ENCODE measurements at regions not wholly inside any gene's neighbourhood (a gene's known extent, or its start where the extent isn't known, plus 50 kb on each side); places are given as distances from the start of the nearest gene placed in this dataset.

GRCh38 chr18:38046651-38047050 is 481.1 kb upstream of the CELF4 start:
- TF ChIP-seq CTCF (IDR thresholded peaks at IDR 0.05) (no peak), POLR2A (IDR thresholded peaks at IDR 0.05) (no peak)
